ENCODE measurements at regions not wholly inside any gene's neighbourhood (a gene's known extent, or its start where the extent isn't known, plus 50 kb on each side); places are given as distances from the start of the nearest gene placed in this dataset.

- intact Hi-C loops (cut with micrococcal nuclease), result no loop called here
- DNase-seq (ENCODE audit: extremely low read depth in 1 of 4, low spot score in 3 of 4), result no peak
- Histone ChIP-seq H3K27ac (ENCODE audit: extremely low read depth, low read depth, low read length) (no peak overlapping the region), H2AFZ (ENCODE audit: low read depth, low read length) (no peak overlapping the region), H3K79me2 (ENCODE audit: control insufficient read depth, insufficient read depth, low read length) (no peaks in the 10 kb centered on the region), H3K9ac (ENCODE audit: insufficient read depth in 1 of 2, low read depth in 2 of 2, low read length in 2 of 2) (no peak overlapping the region), H3K9me3 (replicated peaks; ENCODE audit: control insufficient read depth, insufficient read depth, low read depth, low read length) (no peaks in the 10 kb centered on the region), H3K4me2 (ENCODE audit: insufficient read depth, low read length) (no peak overlapping the region), H3K36me3 (ENCODE audit: control insufficient read depth, insufficient read depth, low read length) (no peaks in the 10 kb centered on the region), H3K27me3 (ENCODE audit: control insufficient read depth in 2 of 2, insufficient read depth in 2 of 2, low read length in 2 of 2) (no peaks in the 10 kb centered on the region), H3K4me3 (no peak overlapping the region), H4K20me1 (replicated peaks; ENCODE audit: control insufficient read depth, insufficient read depth, low read length) (no peaks in the 10 kb centered on the region), H3K9me1 (ENCODE audit: control insufficient read depth, insufficient read depth, low read length) (no peaks in the 10 kb centered on the region), H3K4me1 (replicated peaks in 1 of 2; ENCODE audit: control insufficient read depth in 2 of 2, insufficient read depth in 2 of 2, low read length in 2 of 2) (no peaks in the 10 kb centered on the region)
- no peak for FAIRE-seq
- no peak for ATAC-seq
- ChIA-PET CTCF (ENCODE audit: low intra/inter-chr PET ratio) (no interaction called here), POLR2A (no interaction called here)
- BruUV-seq (replicated peaks), result no TSS peak
- TF ChIP-seq RBM25 (IDR thresholded peaks at IDR 0.05; ENCODE audit: low read depth, low read length, severe bottlenecking) (no peak), CBX5 (IDR thresholded peaks at IDR 0.05; ENCODE audit: borderline replicate concordance, low read depth) (no peak), RBM34 (IDR thresholded peaks at IDR 0.05; ENCODE audit: borderline replicate concordance, insufficient read depth, low read length) (no peak), ZNF146 (CRISPR knock-in tag; IDR thresholded peaks at IDR 0.05; ENCODE audit: unreplicated experiment) (no peak), KAT8 (IDR thresholded peaks at IDR 0.05; ENCODE audit: low read depth) (no peak), ARHGAP35 (IDR thresholded peaks at IDR 0.05; ENCODE audit: partially characterized antibody) (no peak), TFAM (CRISPR knock-in tag; conservative IDR thresholded peaks at IDR 0.05) (no peak), BRF2 (IDR thresholded peaks at IDR 0.05; ENCODE audit: borderline replicate concordance, insufficient read depth, insufficient read length) (no peak), DNMT1 (IDR thresholded peaks at IDR 0.05) (no peak), CGGBP1 (CRISPR knock-in tag; IDR thresholded peaks at IDR 0.05) (no peak), SRSF1 (IDR thresholded peaks at IDR 0.05; ENCODE audit: low read depth, low read length) (no peak), ZNF140 (CRISPR knock-in tag; IDR thresholded peaks at IDR 0.05) (no peak), SREBF1 (IDR thresholded peaks at IDR 0.05; ENCODE audit: borderline replicate concordance, low read depth, low read length) (no peak), ZNF3 (CRISPR knock-in tag; IDR thresholded peaks at IDR 0.05) (no peak), CCNT2 (IDR thresholded peaks at IDR 0.05; ENCODE audit: borderline replicate concordance, extremely low read depth, insufficient read length, low read depth, low read length) (no peak)
- TF ChIP-seq, protein P1, sequence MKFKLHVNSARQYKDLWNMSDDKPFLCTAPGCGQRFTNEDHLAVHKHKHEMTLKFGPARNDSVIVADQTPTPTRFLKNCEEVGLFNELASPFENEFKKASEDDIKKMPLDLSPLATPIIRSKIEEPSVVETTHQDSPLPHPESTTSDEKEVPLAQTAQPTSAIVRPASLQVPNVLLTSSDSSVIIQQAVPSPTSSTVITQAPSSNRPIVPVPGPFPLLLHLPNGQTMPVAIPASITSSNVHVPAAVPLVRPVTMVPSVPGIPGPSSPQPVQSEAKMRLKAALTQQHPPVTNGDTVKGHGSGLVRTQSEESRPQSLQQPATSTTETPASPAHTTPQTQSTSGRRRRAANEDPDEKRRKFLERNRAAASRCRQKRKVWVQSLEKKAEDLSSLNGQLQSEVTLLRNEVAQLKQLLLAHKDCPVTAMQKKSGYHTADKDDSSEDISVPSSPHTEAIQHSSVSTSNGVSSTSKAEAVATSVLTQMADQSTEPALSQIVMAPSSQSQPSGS (CRISPR knock-in tag; IDR thresholded peaks at IDR 0.05), result no peak
- 0% methylated on average over 1 of the region's 1 CpG for WGBS (ENCODE audit: insufficient coverage, low coverage, missing lambda C conversion rate)
- in situ Hi-C loops (cut with MboI), result no loop called here
These were observed 89.4 kb upstream of the CDH7 start for GRCh38 chr18:65661391-65661790.

All from K562 (cell line).